ENCODE measurements at regions not wholly inside any gene's neighbourhood (a gene's known extent, or its start where the extent isn't known, plus 50 kb on each side); places are given as distances from the start of the nearest gene placed in this dataset.
"Not testable (repeated sequence)": the region's sequence is repeated elsewhere in the genome, so short reads cannot be mapped to it uniquely, and the experiment has no call there.

GRCh38 chr9:67503728-67504369 lies 354.9 kb upstream of the ANKRD20A1 start:
- intact Hi-C loops (cut with DNase I); H3K4me1 ChIP-seq; H3K4me3 ChIP-seq; H3K27ac ChIP-seq; H3K27me3 ChIP-seq; DNase-seq; ATAC-seq; H3K36me3 ChIP-seq; H3K9me3 ChIP-seq: not testable (repeated sequence)
- WGBS, 4 donors = no CpG with 5 or more reads among the region's 2 CpGs

GRCh38 chr9:67492028-67492427 lies 366.7 kb upstream of the ANKRD20A1 start:
- H3K9me3 ChIP-seq; H3K4me3 ChIP-seq; H3K36me3 ChIP-seq; H3K27ac ChIP-seq; intact Hi-C loops (cut with DNase I); ATAC-seq; H3K27me3 ChIP-seq; DNase-seq; H3K4me1 ChIP-seq: not testable (repeated sequence)

GRCh38 chr9:67477465-67477864 lies 381.3 kb upstream of the ANKRD20A1 start:
- H3K27me3 ChIP-seq; ATAC-seq; H3K9me3 ChIP-seq; H3K36me3 ChIP-seq; H3K4me3 ChIP-seq; DNase-seq; H3K4me1 ChIP-seq; H3K27ac ChIP-seq; intact Hi-C loops (cut with DNase I): not testable (repeated sequence)
- WGBS, 4 donors = 54 to 75% methylated on average over 1 of the region's 4 CpGs; no CpG with 5 or more reads in 2 of the 4 donors

- H3K27ac ChIP-seq; intact Hi-C loops (cut with DNase I); H3K4me1 ChIP-seq; H3K9me3 ChIP-seq; DNase-seq; H3K36me3 ChIP-seq; H3K4me3 ChIP-seq; H3K27me3 ChIP-seq; ATAC-seq: not testable (repeated sequence)
- WGBS, 4 donors = no CpG with 5 or more reads among the region's 5 CpGs
Measured at GRCh38 chr9:67470739-67471138, 388.0 kb upstream of the ANKRD20A1 start.

- intact Hi-C loops (cut with DNase I); H3K4me3 ChIP-seq; H3K4me1 ChIP-seq; H3K9me3 ChIP-seq; H3K27ac ChIP-seq; ATAC-seq; H3K36me3 ChIP-seq; DNase-seq; H3K27me3 ChIP-seq: not testable (repeated sequence)
- WGBS, 4 donors = no CpG with 5 or more reads among the region's 1 CpG
Measured at GRCh38 chr9:67468326-67468725, 390.4 kb upstream of the ANKRD20A1 start.

GRCh38 chr9:67461796-67462757 lies 396.7 kb upstream of the ANKRD20A1 start:
- H3K4me1 ChIP-seq; H3K27ac ChIP-seq; H3K36me3 ChIP-seq; H3K27me3 ChIP-seq; ATAC-seq; intact Hi-C loops (cut with DNase I); DNase-seq; H3K4me3 ChIP-seq; H3K9me3 ChIP-seq: not testable (repeated sequence)
- no CpG with 5 or more reads among the region's 25 CpGs for WGBS, 4 donors

- no CpG with 5 or more reads among the region's 3 CpGs for WGBS, 4 donors
- DNase-seq; H3K9me3 ChIP-seq; intact Hi-C loops (cut with DNase I); H3K4me1 ChIP-seq; H3K36me3 ChIP-seq; H3K27ac ChIP-seq; H3K4me3 ChIP-seq; H3K27me3 ChIP-seq; ATAC-seq: not testable (repeated sequence)
Measured at GRCh38 chr9:67452941-67453340, 405.8 kb upstream of the ANKRD20A1 start.

GRCh38 chr9:67442313-67442712 lies 416.4 kb upstream of the ANKRD20A1 start:
- intact Hi-C loops (cut with DNase I); H3K4me1 ChIP-seq; H3K9me3 ChIP-seq; H3K27me3 ChIP-seq; ATAC-seq; H3K36me3 ChIP-seq; DNase-seq; H3K27ac ChIP-seq; H3K4me3 ChIP-seq: not testable (repeated sequence)
- WGBS, 4 donors = no CpG with 5 or more reads among the region's 3 CpGs

GRCh38 chr9:67437011-67437410 lies 421.7 kb upstream of the ANKRD20A1 start:
- intact Hi-C loops (cut with DNase I); H3K9me3 ChIP-seq; H3K4me3 ChIP-seq; ATAC-seq; H3K36me3 ChIP-seq; H3K27me3 ChIP-seq; H3K4me1 ChIP-seq; DNase-seq; H3K27ac ChIP-seq: not testable (repeated sequence)
- 50 to 90% (median 67%) methylated on average over 1 of the region's 3 CpGs for WGBS, 4 donors

GRCh38 chr9:67424881-67425280 lies 432.5 kb upstream of the SPATA31A3 start:
- 67% methylated on average over 1 of the region's 4 CpGs; no CpG with 5 or more reads in 3 of the 4 donors for WGBS, 4 donors

GRCh38 chr9:67423049-67423728 lies 430.8 kb upstream of the SPATA31A3 start:
- H3K4me1 ChIP-seq; H3K36me3 ChIP-seq; ATAC-seq; H3K27ac ChIP-seq; DNase-seq; H3K4me3 ChIP-seq; H3K9me3 ChIP-seq; intact Hi-C loops (cut with DNase I); H3K27me3 ChIP-seq: not testable (repeated sequence)
- WGBS, 4 donors = 61 to 81% (median 77%) methylated on average over 1 of the region's 9 CpGs

More at GRCh38 chr9:67424881-67425280, 432.5 kb upstream of the SPATA31A3 start:
- H3K27ac ChIP-seq; H3K27me3 ChIP-seq; ATAC-seq; intact Hi-C loops (cut with DNase I); DNase-seq; H3K36me3 ChIP-seq; H3K4me3 ChIP-seq; H3K9me3 ChIP-seq; H3K4me1 ChIP-seq: not testable (repeated sequence)

Measured in heart left ventricle (tissue), 16 donors.